CD4-positive, alpha-beta memory T cell (primary cell): ENCODE measurements at regions not wholly inside any gene's neighbourhood (a gene's known extent, or its start where the extent isn't known, plus 50 kb on each side); places are given as distances from the start of the nearest gene placed in this dataset.
"Not testable (repeated sequence)": the region's sequence is repeated elsewhere in the genome, so short reads cannot be mapped to it uniquely, and the experiment has no call there.

Experiments
- CTCF ChIA-PET: fragments of 350-600 bp; sonication (Branson Sonifier 250); formaldehyde crosslinking; loops from one replicate; lab custom pipeline; 2021; ENCODE audit warnings: inconsistent platforms; ENCODE audit not compliant: partially characterized antibody; lab: Charles Lee
- POLR2A ChIA-PET: fragments of 350-600 bp; sonication (Branson Sonifier 250); formaldehyde crosslinking; loops from one replicate; lab custom pipeline; 2021; ENCODE audit not compliant: partially characterized antibody; lab: Charles Lee
- DNase-seq, 5 donors: peaks; one replicate each; pipeline versions ENCODE4 v3.0.0 to v3.0.0-alpha.2; 2020 to 2022; ENCODE audit warnings: mixed read lengths in 1 of 5
- H3K27ac ChIP-seq: one replicate; pipeline ENCODE4 v1.7.0; 2013; ENCODE audit warnings: low read depth, low read length
- H3K27me3 ChIP-seq: 2 replicates; pipeline ENCODE4 v1.7.0; 2013; ENCODE audit warnings: mild to moderate bottlenecking, low read length, moderate library complexity; ENCODE audit not compliant: insufficient read depth
- H3K36me3 ChIP-seq: 2 replicates; pipeline ENCODE4 v1.7.0; 2013; ENCODE audit warnings: mild to moderate bottlenecking, low read length, moderate library complexity; ENCODE audit not compliant: insufficient read depth
- H3K4me1 ChIP-seq: 2 replicates; pipeline ENCODE4 v1.7.0; 2013; ENCODE audit warnings: mild to moderate bottlenecking, low read length, moderate library complexity; ENCODE audit not compliant: insufficient read depth
- H3K4me3 ChIP-seq, 2 donors: one replicate each; pipeline ENCODE4 v1.7.0; 2013; ENCODE audit warnings: low read length in 2 of 2, mild to moderate bottlenecking in 1 of 2
- H3K9me3 ChIP-seq, 2 donors: one replicate each; pipeline ENCODE4 v1.7.0; 2013; ENCODE audit warnings: low read length in 2 of 2, control low read depth in 1 of 2; ENCODE audit not compliant: control insufficient read depth in 1 of 2
- H3K27ac Mint-ChIP-seq, 7 donors: one replicate each; pipeline ENCODE4 v1.8.0; 2020 to 2021; ENCODE audit warnings: mixed read lengths in 7 of 7, mild to moderate bottlenecking in 6 of 7, inconsistent platforms in 3 of 7, moderate library complexity in 3 of 7
- H3K27me3 Mint-ChIP-seq, 2 donors: one replicate each; pipeline ENCODE4 v1.8.0; 2020 to 2021; ENCODE audit warnings: mixed read lengths in 2 of 2
- H3K36me3 Mint-ChIP-seq, 2 donors: one replicate each; pipeline ENCODE4 v1.8.0; 2020 to 2021; ENCODE audit warnings: mixed read lengths in 2 of 2, inconsistent platforms in 1 of 2, mild to moderate bottlenecking in 1 of 2
- H3K4me1 Mint-ChIP-seq, 4 donors: one replicate each; pipeline ENCODE4 v1.8.0; 2020 to 2021; ENCODE audit warnings: mixed read lengths in 4 of 4, mild to moderate bottlenecking in 1 of 4
- H3K4me3 Mint-ChIP-seq, 8 donors: one replicate each; pipeline ENCODE4 v1.8.0; 2020 to 2021; ENCODE audit warnings: mixed read lengths in 8 of 8, mild to moderate bottlenecking in 7 of 8, moderate library complexity in 6 of 8, inconsistent platforms in 3 of 8
- H3K9me3 Mint-ChIP-seq, 8 donors: one replicate each; pipeline ENCODE4 v1.8.0; 2020 to 2021; ENCODE audit warnings: mixed read lengths in 8 of 8, mild to moderate bottlenecking in 5 of 8, inconsistent platforms in 3 of 8, moderate library complexity in 1 of 8
- intact Hi-C: fragments of 100-400 bp; cut with micrococcal nuclease; formaldehyde crosslinking; loops from one replicate; pipeline ENCODE4 v1.15.1; 2023

DNA sequence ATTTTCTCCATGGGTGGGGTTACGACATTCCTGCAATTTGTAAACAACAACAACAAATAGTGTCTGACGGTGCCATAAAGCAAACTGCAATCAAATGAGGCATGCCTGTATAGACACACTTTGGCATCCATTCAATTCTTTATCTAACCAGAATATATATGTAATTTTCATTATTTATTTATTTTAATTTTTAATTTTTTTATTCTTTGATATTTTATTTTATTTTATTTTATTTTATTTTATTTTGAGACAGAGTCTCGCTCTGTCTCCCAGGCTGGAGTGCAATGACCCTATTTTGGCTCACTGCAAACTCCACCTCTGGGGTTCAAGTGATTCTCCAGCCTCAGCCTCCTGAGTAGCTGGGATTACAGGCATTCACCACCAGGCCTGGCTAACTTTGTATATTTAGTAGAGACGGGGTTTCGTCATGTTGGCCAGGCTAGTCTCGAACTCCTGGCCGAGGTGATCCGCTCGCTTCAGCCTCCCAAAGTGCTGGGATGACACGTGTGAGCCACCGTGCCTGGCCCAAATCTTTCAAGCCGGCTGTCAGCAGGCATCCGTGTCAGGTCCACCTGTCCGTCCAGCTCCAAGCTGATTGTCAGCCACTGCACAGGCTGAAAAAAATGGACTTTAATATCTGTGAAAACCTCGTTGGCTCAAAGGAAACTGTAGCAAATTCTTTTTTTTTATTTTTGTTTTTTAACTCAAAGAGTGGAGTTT, 200.8 kb downstream of the ASMT start:
- Histone ChIP-seq H3K4me3 (no peak overlapping the region), H3K27me3 (no peaks in the 10 kb centered on the region), H3K27ac (no peak overlapping the region), H3K36me3 (no peaks in the 10 kb centered on the region), H3K4me1 (no peaks in the 10 kb centered on the region), H3K9me3 (no peaks in the 10 kb centered on the region)
- no peaks in the 10 kb centered on the region for H3K36me3 Mint-ChIP-seq
- DNase-seq: no peak
- H3K27me3 Mint-ChIP-seq: peaks cover 0 to 6% of the 10 kb centered on the region in 2 donors
- H3K4me1 Mint-ChIP-seq: no peaks in the 10 kb centered on the region
- intact Hi-C loops: no loop called here
- POLR2A ChIA-PET: no interaction called here
- no peak overlapping the region for H3K4me3 Mint-ChIP-seq
- H3K27ac Mint-ChIP-seq: no peak overlapping the region
- CTCF ChIA-PET: no interaction called here
- H3K9me3 Mint-ChIP-seq: peaks cover 0 to 7% (median 3%) of the 10 kb centered on the region in 8 donors

DNA sequence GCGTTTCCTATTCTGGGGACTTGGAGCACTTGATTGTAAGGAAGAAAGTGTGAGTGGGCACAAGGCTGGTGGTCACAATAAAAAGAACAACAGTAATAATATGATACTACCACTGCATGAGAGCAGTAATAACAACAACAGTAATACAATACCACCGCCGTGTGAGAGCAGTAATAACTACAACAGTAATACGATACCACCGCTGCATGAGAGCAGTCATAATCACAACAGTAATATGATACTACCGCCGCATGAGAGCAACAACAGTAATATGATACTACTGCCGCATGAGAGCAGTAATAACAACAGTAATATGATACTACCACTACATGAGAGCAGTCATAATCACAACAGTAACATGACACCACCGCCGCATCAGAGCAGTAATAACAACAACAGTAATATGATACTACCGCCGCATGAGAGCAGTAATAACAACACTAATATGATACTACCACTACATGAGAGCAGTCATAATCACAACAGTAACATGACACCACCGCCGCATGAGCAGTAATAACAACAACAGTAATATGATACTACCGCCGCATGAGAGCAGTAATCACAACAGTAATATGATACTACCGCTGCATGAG, 201.6 kb downstream of the ASMT start:
- H3K36me3 Mint-ChIP-seq, H3K27me3 ChIP-seq, H3K4me3 ChIP-seq, intact Hi-C loops, DNase-seq, H3K4me3 Mint-ChIP-seq, H3K27me3 Mint-ChIP-seq, H3K9me3 Mint-ChIP-seq, CTCF ChIA-PET, H3K36me3 ChIP-seq, H3K27ac Mint-ChIP-seq, H3K9me3 ChIP-seq, POLR2A ChIA-PET, H3K4me1 ChIP-seq, H3K4me1 Mint-ChIP-seq, H3K27ac ChIP-seq: not testable (repeated sequence)

DNA sequence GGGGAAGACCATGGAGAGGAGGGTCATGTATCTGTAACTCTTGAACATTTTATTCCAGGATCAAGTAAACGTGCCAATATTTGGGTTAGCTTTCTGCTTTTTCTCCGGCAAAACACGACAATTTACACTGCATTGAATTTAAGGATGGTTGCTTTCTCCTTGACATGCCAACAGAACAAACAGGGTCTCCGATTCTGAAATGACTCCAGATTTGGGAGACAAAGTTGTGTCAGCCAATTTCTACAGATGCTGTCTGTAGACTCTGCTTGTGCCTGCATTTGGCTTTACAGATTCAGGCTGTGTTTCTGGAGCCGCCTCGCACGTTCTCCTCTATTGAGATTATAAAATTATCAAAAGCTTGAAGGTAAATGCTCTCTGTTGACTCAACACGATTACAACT, 207.0 kb downstream of the ASMT start:
- no peak overlapping the region for H3K4me3 Mint-ChIP-seq
- Histone ChIP-seq H3K36me3 (no peaks in the 10 kb centered on the region), H3K9me3 (no peaks in the 10 kb centered on the region), H3K4me3 (no peak overlapping the region), H3K4me1 (no peaks in the 10 kb centered on the region), H3K27me3 (no peaks in the 10 kb centered on the region), H3K27ac (no peak overlapping the region)
- H3K4me1 Mint-ChIP-seq: no peaks in the 10 kb centered on the region
- POLR2A ChIA-PET: no interaction called here
- no peak for DNase-seq
- CTCF ChIA-PET: no interaction called here
- peaks cover 0 to 3% (median 0%) of the 10 kb centered on the region in 8 donors for H3K9me3 Mint-ChIP-seq
- intact Hi-C loops: no loop called here
- H3K27me3 Mint-ChIP-seq: no peaks in the 10 kb centered on the region
- H3K27ac Mint-ChIP-seq: no peak overlapping the region
- no peaks in the 10 kb centered on the region for H3K36me3 Mint-ChIP-seq

DNA sequence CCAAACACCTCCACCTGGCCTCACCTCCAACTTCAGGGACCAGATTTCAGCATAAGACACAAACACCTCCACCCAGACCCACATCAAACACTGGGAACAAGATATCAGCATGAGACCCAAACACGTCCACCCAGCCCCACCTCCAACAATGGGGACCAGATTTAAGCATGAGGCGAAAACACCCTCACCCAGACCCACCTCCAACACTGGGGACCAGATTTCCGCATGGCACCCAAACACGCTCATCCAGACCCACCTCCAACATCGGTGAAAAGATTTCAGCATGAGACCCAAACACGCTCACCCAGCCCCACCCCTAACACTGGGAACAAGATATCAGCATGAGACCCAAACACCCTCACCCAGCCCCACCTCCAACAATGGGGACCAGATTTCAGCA, 210.0 kb downstream of the ASMT start:
- Histone ChIP-seq H3K27ac (no peak overlapping the region), H3K36me3 (no peaks in the 10 kb centered on the region), H3K9me3 (no peaks in the 10 kb centered on the region), H3K4me3 (no peak overlapping the region), H3K27me3 (no peaks in the 10 kb centered on the region), H3K4me1 (no peaks in the 10 kb centered on the region)
- Mint-ChIP-seq H3K9me3 (no peaks in the 10 kb centered on the region), H3K4me3 (no peak overlapping the region), H3K27ac (no peak overlapping the region), H3K36me3 (no peaks in the 10 kb centered on the region), H3K27me3 (no peaks in the 10 kb centered on the region), H3K4me1 (no peaks in the 10 kb centered on the region)
- POLR2A ChIA-PET: no interaction called here
- intact Hi-C loops: no loop called here
- no peak for DNase-seq
- CTCF ChIA-PET: no interaction called here

DNA sequence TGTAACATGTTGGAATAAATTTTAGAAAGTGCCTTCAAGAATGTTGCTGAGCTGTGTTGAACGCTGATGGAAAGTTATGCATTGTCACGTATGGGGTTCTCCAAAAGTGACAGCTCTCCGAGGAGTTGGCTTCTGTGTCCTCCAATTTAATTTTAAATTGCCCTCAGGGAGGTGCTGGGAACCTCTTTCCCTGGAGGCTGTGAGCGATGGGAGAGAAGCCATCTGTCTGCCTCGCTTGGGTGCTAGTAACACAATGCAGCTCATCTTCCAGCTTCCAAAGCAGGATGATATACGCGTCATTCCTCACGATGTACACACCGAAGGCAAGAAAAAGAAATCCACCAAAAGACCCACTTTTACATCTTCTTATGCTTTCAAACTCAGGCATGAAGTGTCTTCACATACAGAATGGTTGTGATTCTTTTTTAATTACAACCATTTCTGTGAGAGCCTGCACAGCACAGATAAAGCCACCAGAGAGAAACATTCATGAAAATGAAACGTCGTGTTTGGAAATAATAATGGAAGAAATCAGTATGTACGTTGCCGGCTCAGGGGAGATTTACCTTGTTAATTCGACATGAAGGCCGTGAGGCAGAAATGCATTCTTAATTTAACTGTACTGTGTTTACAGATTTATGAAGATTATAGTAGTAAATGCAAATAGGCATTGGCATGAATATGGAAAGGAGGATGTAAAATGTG, 218.9 kb downstream of the ASMT start:
- no peak overlapping the region for H3K4me3 ChIP-seq
- H3K9me3 ChIP-seq: no peaks in the 10 kb centered on the region
- Mint-ChIP-seq H3K4me1 (no peaks in the 10 kb centered on the region), H3K4me3 (no peak overlapping the region), H3K9me3 (peaks cover 0 to 23% (median 17%) of the 10 kb centered on the region in 8 donors), H3K27ac (no peak overlapping the region), H3K27me3 (peaks cover 0 to 2% of the 10 kb centered on the region in 2 donors), H3K36me3 (no peaks in the 10 kb centered on the region)
- intact Hi-C loops: no loop called here
- no peak for DNase-seq
- no peaks in the 10 kb centered on the region for H3K27me3 ChIP-seq
- no peak overlapping the region for H3K27ac ChIP-seq
- no peaks in the 10 kb centered on the region for H3K4me1 ChIP-seq
- ChIA-PET POLR2A (no interaction called here), CTCF (no interaction called here)
- H3K36me3 ChIP-seq: no peaks in the 10 kb centered on the region

DNA sequence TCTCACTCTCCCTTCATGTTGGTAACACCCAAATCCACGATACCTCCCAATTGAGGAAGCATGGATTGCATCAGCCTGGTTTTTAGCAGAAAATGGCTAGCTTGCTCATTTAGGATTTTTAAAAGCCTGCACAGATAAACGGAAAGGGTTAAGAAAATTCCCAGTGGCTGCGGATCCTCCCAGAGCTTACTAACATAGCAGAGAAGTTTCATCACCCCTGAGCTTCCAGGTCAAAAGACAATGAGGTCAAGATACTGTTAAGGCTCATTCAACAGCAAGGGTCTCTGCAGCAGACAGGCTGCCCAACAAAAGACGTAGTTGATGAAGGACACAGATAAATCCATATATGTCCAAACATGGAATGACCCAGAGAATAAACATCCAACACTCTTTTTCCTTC, 220.2 kb downstream of the ASMT start:
- Histone ChIP-seq H3K27me3 (no peaks in the 10 kb centered on the region), H3K27ac (no peak overlapping the region), H3K4me3 (no peak overlapping the region), H3K9me3 (no peaks in the 10 kb centered on the region), H3K4me1 (no peaks in the 10 kb centered on the region), H3K36me3 (no peaks in the 10 kb centered on the region)
- intact Hi-C loops: no loop called here
- POLR2A ChIA-PET: no interaction called here
- Mint-ChIP-seq H3K36me3 (no peaks in the 10 kb centered on the region), H3K27ac (no peak overlapping the region), H3K27me3 (peaks cover 0 to 2% of the 10 kb centered on the region in 2 donors), H3K9me3 (peaks cover 0 to 23% (median 18%) of the 10 kb centered on the region in 8 donors), H3K4me1 (no peaks in the 10 kb centered on the region), H3K4me3 (no peak overlapping the region)
- CTCF ChIA-PET: no interaction called here
- no peak for DNase-seq

DNA sequence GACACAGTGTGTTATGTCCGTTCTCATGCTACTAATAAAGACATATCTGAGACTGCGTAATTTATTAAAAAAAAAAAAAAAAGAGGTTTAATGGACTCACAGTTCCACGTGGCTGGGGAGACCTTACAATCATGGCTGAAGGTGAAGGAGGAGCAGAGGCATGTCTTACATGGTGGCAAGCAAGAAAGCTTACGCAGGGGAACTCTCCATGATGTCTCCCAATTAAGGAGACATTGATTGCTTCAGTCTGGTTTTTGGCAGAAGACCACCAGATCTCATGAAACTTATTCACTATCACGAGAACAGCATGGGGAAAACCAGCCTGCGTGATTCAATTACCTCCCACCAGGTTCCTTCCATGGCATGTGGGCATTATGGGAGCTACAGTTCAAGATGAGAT, 221.8 kb downstream of the ASMT start:
- ChIA-PET POLR2A (no interaction called here), CTCF (no interaction called here)
- no peaks in the 10 kb centered on the region for H3K36me3 Mint-ChIP-seq
- H3K27me3 Mint-ChIP-seq: peaks cover 0 to 3% of the 10 kb centered on the region in 2 donors
- H3K9me3 Mint-ChIP-seq: peaks cover 0 to 25% (median 19%) of the 10 kb centered on the region in 8 donors
- Histone ChIP-seq H3K36me3 (no peaks in the 10 kb centered on the region), H3K27me3 (no peaks in the 10 kb centered on the region), H3K27ac (no peak overlapping the region), H3K9me3 (no peaks in the 10 kb centered on the region), H3K4me3 (no peak overlapping the region), H3K4me1 (no peaks in the 10 kb centered on the region)
- H3K4me1 Mint-ChIP-seq: no peaks in the 10 kb centered on the region
- no peak overlapping the region for H3K4me3 Mint-ChIP-seq
- no peak overlapping the region for H3K27ac Mint-ChIP-seq
- no peak for DNase-seq
- intact Hi-C loops: no loop called here
